DLD1 (cell line): ENCODE measurements at regions not wholly inside any gene's neighbourhood (a gene's known extent, or its start where the extent isn't known, plus 50 kb on each side); places are given as distances from the start of the nearest gene placed in this dataset.

Experiments
- in situ Hi-C: cut with HindIII; loops from 2 replicates; pipeline ENCODE4 v1.10.0; 2017; ENCODE audit warnings: low sequenced_read_pairs

DNA sequence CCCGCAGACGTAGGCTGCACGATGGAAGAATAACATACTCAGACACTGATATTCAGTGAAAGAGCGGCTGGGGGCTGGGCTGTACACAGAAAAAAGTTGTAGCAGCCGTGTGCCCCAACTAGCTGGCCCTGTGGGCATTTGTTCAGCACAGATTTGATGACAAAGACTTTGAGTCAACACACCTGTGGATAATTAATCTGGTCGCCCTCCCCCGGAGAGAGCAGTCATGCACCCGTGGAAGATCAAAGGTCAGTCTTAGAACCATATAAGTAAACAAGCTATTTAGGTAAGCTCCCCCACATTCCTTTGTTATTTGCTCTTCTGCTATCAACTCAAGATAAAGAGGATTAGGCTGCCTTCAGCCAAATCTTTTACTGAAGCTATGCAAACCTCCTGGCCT is 148.4 kb upstream of the HMCN1 start:
- in situ Hi-C loops, result loop anchor here (10.0 kb wide), 1 partner anchor 59 kb away; no protein-coding TSS in a partner anchor

GRCh38 chr1:185581961-185582725 is 152.0 kb upstream of the HMCN1 start:
- in situ Hi-C loops, result loop anchor here (10.0 kb wide), 1 partner anchor 63 kb away; no protein-coding TSS in a partner anchor

GRCh38 chr1:185581020-185581419 is 153.2 kb upstream of the HMCN1 start:
- in situ Hi-C loops, result loop anchor here (10.0 kb wide), 1 partner anchor 64 kb away; no protein-coding TSS in a partner anchor

DNA sequence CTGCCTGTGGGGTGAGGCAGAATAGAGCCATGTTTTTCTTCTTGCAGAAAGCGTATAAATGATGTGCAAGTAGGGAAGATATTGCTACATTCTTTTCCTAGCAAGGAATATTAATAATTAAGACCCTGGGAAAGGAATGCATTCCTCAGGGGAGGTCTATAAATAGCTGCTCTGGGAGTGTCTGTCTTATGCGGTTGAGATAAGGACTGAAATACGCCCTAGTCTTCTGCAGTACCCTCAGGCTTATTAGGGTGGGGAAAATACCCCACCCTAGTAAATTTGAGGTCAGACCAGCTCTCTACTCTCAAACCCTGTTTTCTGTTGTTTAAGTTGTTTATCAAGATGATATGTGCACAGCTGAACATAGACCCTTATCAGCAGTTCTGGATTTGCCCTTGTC is 155.9 kb upstream of the HMCN1 start:
- in situ Hi-C loops, result no loop called here

GRCh38 chr1:185574139-185574875 is 159.9 kb upstream of the HMCN1 start:
- in situ Hi-C loops, result no loop called here

- in situ Hi-C loops, result no loop called here
Measured at GRCh38 chr1:185573677-185574076, 160.5 kb upstream of the HMCN1 start.

GRCh38 chr1:185573162-185573561 is 161.0 kb upstream of the HMCN1 start:
- in situ Hi-C loops, result no loop called here

DNA sequence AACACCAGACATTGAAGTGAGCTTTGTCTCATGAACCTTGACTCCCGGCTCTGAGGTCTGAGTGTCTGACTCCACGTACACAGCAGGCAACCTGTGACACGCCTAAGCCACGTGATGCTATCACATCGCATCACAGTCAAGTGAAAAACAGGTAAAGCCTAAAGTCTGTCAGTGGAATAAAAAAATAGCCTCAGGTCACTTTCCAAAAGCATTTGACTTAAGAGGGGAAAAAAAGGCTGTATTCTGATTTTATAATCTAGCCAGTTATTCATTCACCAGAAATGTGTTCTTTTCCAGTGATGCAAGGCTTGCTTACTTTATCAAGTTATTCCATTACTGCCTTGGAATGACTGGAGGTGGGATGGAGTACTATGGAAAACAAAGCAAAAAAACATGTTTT is 163.2 kb upstream of the HMCN1 start:
- in situ Hi-C loops, result no loop called here

DNA sequence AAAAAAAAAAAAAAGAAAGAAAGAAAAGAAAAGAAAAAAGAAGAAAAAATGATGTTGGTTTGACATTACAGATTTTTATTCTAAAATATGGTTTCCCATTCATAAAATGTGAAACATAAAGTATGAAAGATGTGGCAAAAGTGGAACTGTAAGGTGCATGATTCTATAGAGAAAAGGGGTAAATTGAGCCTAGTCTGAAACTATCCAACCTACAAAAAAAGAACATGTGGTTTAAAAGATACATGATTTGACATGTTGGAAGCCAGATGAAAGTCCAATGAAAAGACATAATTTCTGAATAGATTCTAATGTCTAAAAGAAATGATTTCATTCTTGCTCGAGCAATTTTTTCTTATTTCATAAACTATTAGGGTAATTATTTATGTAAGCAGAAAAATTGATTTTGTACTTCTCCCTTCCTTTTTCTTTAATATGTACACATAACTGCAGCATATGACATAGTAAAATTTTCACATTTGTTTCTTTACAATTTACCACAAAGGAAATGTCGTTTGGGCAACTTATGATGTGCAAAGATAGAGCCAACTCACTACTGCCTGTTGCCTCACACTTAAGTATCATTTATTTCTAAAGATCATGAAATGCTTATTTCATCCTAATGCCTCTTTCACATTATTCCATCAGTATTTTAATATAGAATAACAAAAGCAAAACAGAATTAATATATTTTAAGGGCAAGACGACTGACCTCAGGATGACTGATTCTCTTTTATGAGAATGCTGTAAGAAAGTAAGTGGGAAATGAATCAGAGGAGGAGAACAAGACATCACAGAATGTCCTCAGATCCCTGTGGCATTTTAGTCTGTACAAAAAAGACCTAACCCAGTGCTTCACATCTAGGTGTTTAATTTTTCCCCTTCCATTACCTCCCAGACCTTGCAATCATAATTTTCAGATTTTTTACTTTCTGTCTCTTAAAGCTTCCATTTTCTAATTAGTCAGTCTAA is 165.8 kb upstream of the HMCN1 start:
- in situ Hi-C loops, result no loop called here

- in situ Hi-C loops, result no loop called here
Measured at GRCh38 chr1:185567440-185567839, 166.8 kb upstream of the HMCN1 start.

DNA sequence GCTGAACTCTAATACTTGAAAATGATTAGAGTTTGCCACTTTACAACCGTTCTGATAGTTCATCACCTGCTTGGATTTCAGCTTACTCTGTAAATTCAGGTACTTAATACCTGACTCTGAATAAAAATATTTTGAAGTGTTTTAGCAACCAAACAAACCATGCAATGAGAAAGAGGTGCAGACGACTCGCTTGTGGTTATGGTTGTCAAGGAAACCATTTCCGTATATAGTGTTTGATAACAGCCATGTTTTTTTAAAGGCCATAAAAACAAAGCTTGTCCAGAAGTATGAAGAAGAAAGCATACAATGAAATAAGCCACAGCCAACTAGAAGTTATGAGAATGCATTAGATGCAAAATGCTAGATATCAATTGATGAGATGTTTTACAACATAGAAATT is 167.2 kb upstream of the HMCN1 start:
- in situ Hi-C loops, result no loop called here

DNA sequence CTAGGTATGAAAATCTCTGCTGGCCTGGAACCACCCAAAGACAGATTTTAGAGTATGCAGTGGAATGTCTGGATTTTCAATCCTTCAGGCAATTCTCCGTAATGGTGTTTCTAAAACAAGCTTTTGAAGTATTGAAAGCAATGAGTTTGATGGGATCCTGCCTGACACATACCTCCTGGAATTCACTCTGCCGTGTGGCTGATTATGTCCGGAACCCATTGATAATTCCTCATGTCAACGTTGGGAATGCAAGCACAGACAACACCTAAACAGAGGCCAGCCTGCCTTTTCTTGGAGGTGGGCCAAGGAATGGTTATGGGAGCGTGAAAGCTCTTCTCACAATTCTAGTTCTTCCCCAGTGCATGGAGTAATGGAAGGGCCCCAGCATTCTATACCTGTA is 168.9 kb upstream of the HMCN1 start:
- in situ Hi-C loops, result no loop called here

DNA sequence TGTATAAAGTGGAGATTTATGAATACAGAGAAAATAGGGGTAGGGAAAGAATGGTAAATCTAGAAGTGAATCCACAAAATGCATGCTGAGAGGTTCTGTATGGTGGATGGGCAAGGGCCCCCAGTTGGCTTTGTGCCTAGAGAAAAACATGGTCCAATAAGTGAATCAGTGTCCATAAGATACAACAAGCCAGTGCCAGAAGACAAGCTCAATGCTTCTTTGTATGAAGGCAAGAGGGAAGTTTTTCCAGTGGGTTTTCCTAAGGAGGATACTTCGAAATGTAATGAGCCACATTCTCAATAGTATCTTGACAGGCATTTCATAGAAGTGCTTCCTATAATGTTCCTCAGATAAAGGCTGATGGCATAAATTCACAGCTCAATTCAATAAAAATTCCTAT is 169.4 kb upstream of the HMCN1 start:
- in situ Hi-C loops, result no loop called here

GRCh38 chr1:185562461-185563359 is 171.5 kb upstream of the HMCN1 start:
- in situ Hi-C loops, result no loop called here

DNA sequence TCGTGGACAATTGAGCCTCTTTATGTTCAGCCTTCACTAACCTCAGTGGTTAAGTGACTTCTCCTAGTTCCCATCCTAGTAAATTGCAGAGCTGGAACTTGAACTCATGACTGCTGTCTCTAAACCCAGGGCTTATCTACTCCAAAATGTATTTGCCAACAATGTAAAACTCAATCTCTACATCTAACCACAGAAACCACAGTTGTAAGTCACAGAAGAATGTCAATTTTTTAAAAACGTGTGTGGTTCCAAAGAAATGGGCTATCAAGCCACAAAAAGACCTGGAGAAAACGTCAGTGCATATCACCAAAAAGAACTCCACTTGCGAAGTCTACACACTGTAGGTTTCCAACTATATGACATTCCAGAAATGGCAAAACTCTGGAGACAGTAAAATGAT is 172.6 kb upstream of the HMCN1 start:
- in situ Hi-C loops, result no loop called here

DNA sequence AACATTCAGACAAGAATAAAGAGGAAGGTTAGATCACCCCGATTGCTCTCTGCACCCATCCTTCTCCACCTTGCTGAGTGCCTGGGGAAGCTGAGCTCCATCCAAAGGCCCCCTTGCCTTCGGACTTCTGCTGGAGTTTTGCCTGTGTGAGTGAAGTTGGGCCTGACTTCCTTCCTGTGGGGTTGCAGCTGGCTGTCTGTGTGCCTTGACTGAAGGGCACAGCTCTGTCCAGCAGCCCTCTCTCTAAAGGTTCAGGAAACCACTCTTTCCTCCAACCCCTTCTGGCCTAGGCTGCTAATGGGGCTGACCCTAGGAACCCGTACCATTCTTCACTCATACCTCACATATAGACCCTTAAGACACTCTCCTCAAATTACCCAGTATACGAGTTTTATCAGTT is 173.4 kb upstream of the HMCN1 start:
- in situ Hi-C loops, result no loop called here

GRCh38 chr1:185559684-185560331 is 174.4 kb upstream of the HMCN1 start:
- in situ Hi-C loops, result no loop called here

GRCh38 chr1:185559151-185559550 is 175.0 kb upstream of the HMCN1 start:
- in situ Hi-C loops, result no loop called here

- in situ Hi-C loops, result no loop called here
Measured at GRCh38 chr1:185556561-185556960, 177.6 kb upstream of the HMCN1 start.

- in situ Hi-C loops, result no loop called here
Measured at GRCh38 chr1:185555743-185556142, 178.4 kb upstream of the HMCN1 start.
